AG10803 (cell line): ENCODE measurements at regions not wholly inside any gene's neighbourhood (a gene's known extent, or its start where the extent isn't known, plus 50 kb on each side); places are given as distances from the start of the nearest gene placed in this dataset.
"Not testable (repeated sequence)": the region's sequence is repeated elsewhere in the genome, so short reads cannot be mapped to it uniquely, and the experiment has no call there.

ENCODE experiments used
- DNase-seq: peaks from one replicate; pipeline ENCODE4 v3.0.0; 2010; ENCODE audit warnings: low read depth
- H3K4me3 ChIP-seq: 2 replicates; pipeline ENCODE4 v1.5.1; 2011; ENCODE audit warnings: mild to moderate bottlenecking, low read length, control low read depth
- TF ChIP-seq, protein P1 (sequence below): conservative IDR thresholded peaks from 2 replicates; pipeline ENCODE4 v1.5.1; 2011; ENCODE audit warnings: mild to moderate bottlenecking, low read length, control low read depth, inconsistent platforms

DNA sequence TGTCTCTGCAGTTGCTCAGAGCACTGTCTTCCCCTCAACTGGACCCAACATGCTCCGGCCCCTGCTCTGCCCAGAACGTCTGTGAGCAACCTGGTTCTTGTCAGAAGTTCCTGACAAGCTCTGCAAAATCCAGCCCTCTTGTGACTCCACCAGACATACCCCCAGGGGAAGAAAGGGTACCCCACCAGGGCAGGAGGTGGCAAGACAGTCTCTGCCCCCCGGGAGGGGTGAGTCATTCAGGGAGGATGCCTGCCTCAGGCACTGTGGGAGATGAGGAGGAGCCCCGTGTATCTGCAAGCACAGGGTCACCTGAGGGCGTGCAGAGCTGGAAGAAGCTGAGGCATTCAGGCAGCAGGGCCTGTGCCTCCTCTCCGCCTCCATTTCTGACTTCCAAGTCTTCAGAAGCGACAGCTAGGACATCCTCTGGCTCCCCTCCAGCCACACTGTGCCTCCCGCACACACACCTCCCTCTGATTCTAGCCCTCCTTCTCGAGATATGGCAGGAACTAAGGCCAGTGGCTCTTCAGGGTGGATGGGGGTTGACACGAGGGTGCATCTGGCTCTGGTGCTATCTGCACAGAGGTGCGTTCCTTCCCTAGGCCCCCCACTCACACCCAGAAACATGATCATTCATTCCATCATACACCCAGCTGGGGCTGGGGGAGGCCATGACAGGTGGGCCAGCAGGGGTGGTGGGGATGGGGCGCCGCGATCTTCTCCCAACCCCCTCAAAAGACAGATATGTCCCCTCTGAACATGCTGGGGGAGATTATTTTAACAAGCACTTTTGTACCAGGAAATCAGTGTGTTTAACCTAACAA, 222.2 kb downstream of the CYP26B1 start:
- H3K4me3 ChIP-seq: no peak overlapping the region
- DNase-seq: no peak
- TF ChIP-seq, protein P1, sequence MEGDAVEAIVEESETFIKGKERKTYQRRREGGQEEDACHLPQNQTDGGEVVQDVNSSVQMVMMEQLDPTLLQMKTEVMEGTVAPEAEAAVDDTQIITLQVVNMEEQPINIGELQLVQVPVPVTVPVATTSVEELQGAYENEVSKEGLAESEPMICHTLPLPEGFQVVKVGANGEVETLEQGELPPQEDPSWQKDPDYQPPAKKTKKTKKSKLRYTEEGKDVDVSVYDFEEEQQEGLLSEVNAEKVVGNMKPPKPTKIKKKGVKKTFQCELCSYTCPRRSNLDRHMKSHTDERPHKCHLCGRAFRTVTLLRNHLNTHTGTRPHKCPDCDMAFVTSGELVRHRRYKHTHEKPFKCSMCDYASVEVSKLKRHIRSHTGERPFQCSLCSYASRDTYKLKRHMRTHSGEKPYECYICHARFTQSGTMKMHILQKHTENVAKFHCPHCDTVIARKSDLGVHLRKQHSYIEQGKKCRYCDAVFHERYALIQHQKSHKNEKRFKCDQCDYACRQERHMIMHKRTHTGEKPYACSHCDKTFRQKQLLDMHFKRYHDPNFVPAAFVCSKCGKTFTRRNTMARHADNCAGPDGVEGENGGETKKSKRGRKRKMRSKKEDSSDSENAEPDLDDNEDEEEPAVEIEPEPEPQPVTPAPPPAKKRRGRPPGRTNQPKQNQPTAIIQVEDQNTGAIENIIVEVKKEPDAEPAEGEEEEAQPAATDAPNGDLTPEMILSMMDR: no peak

DNA sequence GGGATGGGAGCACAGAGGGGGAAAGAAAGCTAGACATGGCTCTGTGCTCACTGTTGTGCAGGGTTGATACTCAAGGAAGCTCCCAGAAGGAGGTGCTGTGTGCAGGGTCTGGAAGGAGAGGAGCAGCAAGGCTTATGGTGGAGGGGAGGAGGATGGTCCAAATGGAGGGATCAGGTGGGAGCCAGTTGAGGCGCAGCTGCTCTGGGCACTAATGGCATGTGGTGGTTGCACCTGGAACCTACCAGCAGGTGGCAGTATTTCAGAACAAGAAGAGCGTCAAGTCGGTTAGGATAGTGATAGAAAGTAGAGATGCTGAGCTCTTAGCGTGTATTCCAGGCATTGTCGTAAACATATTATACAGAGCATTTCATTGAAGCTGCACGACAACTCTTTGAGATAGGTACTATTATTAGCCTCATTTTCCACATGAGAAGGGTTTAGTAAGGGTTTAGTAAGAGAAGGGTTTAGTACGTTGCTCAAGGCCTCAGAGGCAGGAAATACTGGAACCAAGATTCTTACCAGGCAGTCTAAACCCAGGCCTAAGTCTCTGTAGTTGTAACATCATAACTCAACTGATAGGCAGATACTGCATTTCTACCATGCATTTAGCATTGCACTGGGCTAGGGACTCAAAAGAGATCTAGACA, 223.7 kb downstream of the CYP26B1 start:
- TF ChIP-seq, protein P1: peak; percentile 60
- peak; percentile 46 for DNase-seq
- H3K4me3 ChIP-seq: no peak overlapping the region

DNA sequence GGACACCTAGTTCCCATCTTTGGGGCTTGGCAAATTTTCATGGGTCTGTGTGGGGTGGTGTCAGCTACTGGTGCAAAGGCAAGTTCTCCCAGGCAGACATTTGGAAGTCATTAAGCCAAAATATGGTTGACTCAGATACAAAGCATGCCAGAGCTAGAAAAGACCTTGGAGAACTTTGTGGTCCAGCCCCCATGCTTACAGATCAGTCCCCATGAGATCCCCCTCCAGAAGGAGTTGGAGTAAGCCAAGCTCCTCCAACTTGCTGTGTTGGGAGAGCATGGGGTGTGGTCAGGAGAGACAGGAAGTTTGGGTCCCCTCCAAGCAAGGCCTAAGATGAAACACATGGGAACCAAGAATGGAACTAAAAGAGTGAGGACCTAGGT, 224.5 kb downstream of the CYP26B1 start:
- TF ChIP-seq, protein P1: no peak
- peak; percentile 97 for DNase-seq

DNA sequence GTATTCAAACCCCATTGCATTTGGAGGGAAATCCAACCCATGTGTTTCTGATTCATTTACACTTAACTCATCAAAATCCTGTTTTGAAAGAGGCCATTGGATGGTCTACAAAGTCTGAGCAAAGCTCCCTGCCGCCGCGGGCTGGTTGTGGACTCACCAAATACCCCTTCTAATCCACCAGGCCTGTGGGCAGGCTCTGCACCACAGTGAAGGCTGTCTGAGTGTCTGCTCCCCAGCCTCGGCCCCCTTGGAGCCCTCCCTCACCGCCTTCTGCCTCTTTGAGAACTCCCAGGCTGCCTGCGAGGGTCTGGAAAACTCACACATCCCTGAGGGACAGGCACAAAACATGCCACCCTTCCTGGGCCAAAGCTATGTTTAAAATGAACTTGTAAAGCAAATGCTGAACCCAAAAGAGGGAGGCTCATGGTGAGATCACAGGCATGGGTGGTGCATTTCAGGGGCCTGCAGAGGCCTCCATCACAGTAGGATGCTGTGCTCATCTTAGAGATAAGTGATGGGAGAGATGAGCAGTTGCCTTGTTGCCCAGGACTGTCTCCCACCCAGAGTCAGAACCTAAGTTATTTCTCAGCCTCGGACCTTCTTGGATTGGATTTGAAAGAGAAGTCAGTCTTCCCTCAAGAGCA, 225.0 kb downstream of the CYP26B1 start:
- no peak for DNase-seq
- TF ChIP-seq, protein P1: no peak
- H3K4me3 ChIP-seq: no peak overlapping the region

More for the DNA sequence above, 224.5 kb downstream of the CYP26B1 start:
- no peak overlapping the region for H3K4me3 ChIP-seq

DNA sequence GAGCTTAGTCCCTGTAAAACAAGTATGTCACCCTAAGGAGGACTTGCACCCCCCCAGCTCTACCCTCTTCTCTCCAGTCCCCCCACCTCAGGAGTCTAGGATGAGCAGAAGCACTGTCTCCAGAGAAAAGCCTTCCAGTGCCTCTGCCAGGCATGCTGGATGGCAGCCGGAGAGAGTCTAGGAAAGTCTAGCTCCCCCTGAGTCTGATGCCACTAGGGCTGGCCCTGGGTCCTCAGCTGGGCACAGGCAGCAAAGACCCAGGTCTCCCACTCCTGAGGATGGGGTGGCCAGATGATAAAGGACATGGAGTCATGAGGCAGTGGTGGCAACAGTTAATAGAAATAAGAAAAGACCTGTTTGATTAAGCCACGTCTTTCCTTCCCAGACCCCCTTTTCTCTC, 225.6 kb downstream of the CYP26B1 start:
- DNase-seq: no peak
- TF ChIP-seq, protein P1: no peak
- H3K4me3 ChIP-seq: no peak overlapping the region

DNA sequence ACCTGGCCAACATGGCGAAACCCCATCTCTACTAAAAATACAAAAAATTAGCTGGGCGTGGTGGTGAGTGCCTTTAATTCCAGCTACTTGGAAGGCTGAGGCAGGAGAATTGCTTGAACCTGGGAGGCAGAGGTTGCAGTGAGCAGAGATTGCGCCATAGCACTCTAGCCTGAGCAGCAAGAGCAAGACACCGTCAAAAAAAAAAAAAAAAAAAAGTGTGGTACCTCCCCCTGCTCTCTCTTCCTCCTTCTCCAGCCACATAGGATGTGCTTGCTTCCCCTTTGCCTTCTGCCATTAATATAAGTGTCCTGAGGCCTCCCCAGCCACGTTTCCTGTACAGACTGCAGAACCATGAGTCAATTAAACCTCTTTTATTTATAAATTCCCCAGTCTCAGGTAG, 226.8 kb downstream of the CYP26B1 start:
- not testable (repeated sequence) for H3K4me3 ChIP-seq, DNase-seq

DNA sequence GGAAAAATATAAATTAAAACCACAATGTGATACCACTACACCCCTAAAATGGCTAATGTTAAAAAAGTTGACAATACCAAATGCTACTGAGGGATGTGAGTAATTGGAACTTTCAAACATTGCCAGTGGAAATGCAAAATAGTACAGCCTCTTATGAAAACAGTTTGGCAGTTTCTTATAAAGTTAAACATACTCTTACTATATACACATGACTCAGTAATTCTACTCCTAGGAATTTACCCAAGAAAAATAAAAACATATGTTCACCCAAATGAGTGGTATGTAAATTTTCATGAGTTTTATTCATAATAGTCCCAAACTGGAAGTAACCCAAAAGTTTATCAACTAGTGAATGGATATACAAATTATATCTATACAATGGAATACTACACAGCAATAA, 228.0 kb downstream of the CYP26B1 start:
- no peak overlapping the region for H3K4me3 ChIP-seq
- no peak for DNase-seq
- TF ChIP-seq, protein P1: no peak
